ENCODE measurements at regions not wholly inside any gene's neighbourhood (a gene's known extent, or its start where the extent isn't known, plus 50 kb on each side); places are given as distances from the start of the nearest gene placed in this dataset.

DNA sequence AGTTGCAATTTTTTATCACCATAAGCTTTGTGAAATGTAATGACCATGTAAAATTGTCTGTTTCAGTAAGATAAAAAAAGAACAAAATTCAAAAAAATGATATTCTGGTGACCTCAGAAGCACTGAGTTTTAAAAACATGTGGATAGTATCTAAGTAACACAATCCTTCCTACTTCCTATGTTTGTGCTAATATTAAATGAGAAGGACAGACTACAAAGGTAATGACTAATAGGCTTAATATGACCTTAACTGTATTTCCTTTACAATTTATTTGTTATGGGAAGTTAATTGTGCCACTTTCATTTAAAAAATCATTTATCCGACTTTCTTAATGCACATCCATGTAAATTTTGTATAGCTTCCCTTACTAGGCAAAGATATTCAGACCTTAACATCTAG, 1030.4 kb upstream of the ATXN8OS start:
- no peak for DNase-seq (ENCODE audit: low spot score)
- TF ChIP-seq ATF3 (IDR thresholded peaks at IDR 0.05) (no peak), SP1 (IDR thresholded peaks at IDR 0.05) (no peak), RXRA (IDR thresholded peaks at IDR 0.05) (no peak), TAF1 (conservative IDR thresholded peaks at IDR 0.05) (no peak)
- H3K9ac ChIP-seq (ENCODE audit: low read depth in 1 of 2, low read length in 2 of 2) = no peak overlapping the region
- 44% methylated on average over 1 of the region's 1 CpG for WGBS
- no peaks in the 10 kb centered on the region for H3K4me1 ChIP-seq (ENCODE audit: control insufficient read depth in 4 of 4, insufficient read depth in 4 of 4, low read length in 3 of 4)
- no peak overlapping the region for H3K27ac ChIP-seq (ENCODE audit: low read depth in 1 of 2, low read length in 2 of 2)
- H3K36me3 ChIP-seq (ENCODE audit: control insufficient read depth in 4 of 4, insufficient read depth in 3 of 4, low read depth in 1 of 4, low read length in 3 of 4) = no peaks in the 10 kb centered on the region
- no peaks in the 10 kb centered on the region for H3K9me3 ChIP-seq (ENCODE audit: control insufficient read depth in 4 of 4, low read length in 3 of 4)
- no peaks in the 10 kb centered on the region for H3K27me3 ChIP-seq (ENCODE audit: control insufficient read depth in 4 of 4, insufficient read depth in 4 of 4, low read length in 3 of 4)
- H3K4me3 ChIP-seq (ENCODE audit: low read depth in 1 of 3, low read length in 3 of 3) = no peak overlapping the region

- Histone ChIP-seq H3K4me3 (ENCODE audit: low read depth in 1 of 3, low read length in 3 of 3) (no peak overlapping the region), H3K27ac (ENCODE audit: low read depth in 1 of 2, low read length in 2 of 2) (no peak overlapping the region), H3K36me3 (ENCODE audit: control insufficient read depth in 4 of 4, insufficient read depth in 3 of 4, low read depth in 1 of 4, low read length in 3 of 4) (no peaks in the 10 kb centered on the region), H3K27me3 (ENCODE audit: control insufficient read depth in 4 of 4, insufficient read depth in 4 of 4, low read length in 3 of 4) (no peaks in the 10 kb centered on the region), H3K9me3 (ENCODE audit: control insufficient read depth in 4 of 4, low read length in 3 of 4) (no peaks in the 10 kb centered on the region), H3K4me1 (ENCODE audit: control insufficient read depth in 4 of 4, insufficient read depth in 4 of 4, low read length in 3 of 4) (no peaks in the 10 kb centered on the region), H3K9ac (ENCODE audit: low read depth in 1 of 2, low read length in 2 of 2) (no peak overlapping the region)
- TF ChIP-seq ATF3 (IDR thresholded peaks at IDR 0.05) (no peak), GABPA (IDR thresholded peaks at IDR 0.05 in 1 of 2, conservative IDR thresholded peaks at IDR 0.05 in 1 of 2) (no peak), FOXA1 (IDR thresholded peaks at IDR 0.05) (no peak), SP1 (IDR thresholded peaks at IDR 0.05) (no peak), JUND (IDR thresholded peaks at IDR 0.05) (no peak), FOXA2 (IDR thresholded peaks at IDR 0.05) (no peak), YY1 (IDR thresholded peaks at IDR 0.05) (no peak), RAD21 (IDR thresholded peaks at IDR 0.05) (no peak), RXRA (IDR thresholded peaks at IDR 0.05) (no peak), NR2F2 (IDR thresholded peaks at IDR 0.05) (no peak), EGR1 (IDR thresholded peaks at IDR 0.05; ENCODE audit: low read depth in 2 of 2) (no peak), MAX (IDR thresholded peaks at IDR 0.05) (no peak), HNF4G (IDR thresholded peaks at IDR 0.05) (no peak), HNF4A (conservative IDR thresholded peaks at IDR 0.05) (no peak), TAF1 (conservative IDR thresholded peaks at IDR 0.05) (no peak)
- TF ChIP-seq, protein P1, sequence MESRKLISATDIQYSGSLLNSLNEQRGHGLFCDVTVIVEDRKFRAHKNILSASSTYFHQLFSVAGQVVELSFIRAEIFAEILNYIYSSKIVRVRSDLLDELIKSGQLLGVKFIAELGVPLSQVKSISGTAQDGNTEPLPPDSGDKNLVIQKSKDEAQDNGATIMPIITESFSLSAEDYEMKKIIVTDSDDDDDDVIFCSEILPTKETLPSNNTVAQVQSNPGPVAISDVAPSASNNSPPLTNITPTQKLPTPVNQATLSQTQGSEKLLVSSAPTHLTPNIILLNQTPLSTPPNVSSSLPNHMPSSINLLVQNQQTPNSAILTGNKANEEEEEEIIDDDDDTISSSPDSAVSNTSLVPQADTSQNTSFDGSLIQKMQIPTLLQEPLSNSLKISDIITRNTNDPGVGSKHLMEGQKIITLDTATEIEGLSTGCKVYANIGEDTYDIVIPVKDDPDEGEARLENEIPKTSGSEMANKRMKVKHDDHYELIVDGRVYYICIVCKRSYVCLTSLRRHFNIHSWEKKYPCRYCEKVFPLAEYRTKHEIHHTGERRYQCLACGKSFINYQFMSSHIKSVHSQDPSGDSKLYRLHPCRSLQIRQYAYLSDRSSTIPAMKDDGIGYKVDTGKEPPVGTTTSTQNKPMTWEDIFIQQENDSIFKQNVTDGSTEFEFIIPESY (IDR thresholded peaks at IDR 0.05) = no peak
- TF ChIP-seq, protein P2, sequence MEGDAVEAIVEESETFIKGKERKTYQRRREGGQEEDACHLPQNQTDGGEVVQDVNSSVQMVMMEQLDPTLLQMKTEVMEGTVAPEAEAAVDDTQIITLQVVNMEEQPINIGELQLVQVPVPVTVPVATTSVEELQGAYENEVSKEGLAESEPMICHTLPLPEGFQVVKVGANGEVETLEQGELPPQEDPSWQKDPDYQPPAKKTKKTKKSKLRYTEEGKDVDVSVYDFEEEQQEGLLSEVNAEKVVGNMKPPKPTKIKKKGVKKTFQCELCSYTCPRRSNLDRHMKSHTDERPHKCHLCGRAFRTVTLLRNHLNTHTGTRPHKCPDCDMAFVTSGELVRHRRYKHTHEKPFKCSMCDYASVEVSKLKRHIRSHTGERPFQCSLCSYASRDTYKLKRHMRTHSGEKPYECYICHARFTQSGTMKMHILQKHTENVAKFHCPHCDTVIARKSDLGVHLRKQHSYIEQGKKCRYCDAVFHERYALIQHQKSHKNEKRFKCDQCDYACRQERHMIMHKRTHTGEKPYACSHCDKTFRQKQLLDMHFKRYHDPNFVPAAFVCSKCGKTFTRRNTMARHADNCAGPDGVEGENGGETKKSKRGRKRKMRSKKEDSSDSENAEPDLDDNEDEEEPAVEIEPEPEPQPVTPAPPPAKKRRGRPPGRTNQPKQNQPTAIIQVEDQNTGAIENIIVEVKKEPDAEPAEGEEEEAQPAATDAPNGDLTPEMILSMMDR (IDR thresholded peaks at IDR 0.05; ENCODE audit: low read depth, low read length, missing input control) = no peak
- TF ChIP-seq, protein P3, sequence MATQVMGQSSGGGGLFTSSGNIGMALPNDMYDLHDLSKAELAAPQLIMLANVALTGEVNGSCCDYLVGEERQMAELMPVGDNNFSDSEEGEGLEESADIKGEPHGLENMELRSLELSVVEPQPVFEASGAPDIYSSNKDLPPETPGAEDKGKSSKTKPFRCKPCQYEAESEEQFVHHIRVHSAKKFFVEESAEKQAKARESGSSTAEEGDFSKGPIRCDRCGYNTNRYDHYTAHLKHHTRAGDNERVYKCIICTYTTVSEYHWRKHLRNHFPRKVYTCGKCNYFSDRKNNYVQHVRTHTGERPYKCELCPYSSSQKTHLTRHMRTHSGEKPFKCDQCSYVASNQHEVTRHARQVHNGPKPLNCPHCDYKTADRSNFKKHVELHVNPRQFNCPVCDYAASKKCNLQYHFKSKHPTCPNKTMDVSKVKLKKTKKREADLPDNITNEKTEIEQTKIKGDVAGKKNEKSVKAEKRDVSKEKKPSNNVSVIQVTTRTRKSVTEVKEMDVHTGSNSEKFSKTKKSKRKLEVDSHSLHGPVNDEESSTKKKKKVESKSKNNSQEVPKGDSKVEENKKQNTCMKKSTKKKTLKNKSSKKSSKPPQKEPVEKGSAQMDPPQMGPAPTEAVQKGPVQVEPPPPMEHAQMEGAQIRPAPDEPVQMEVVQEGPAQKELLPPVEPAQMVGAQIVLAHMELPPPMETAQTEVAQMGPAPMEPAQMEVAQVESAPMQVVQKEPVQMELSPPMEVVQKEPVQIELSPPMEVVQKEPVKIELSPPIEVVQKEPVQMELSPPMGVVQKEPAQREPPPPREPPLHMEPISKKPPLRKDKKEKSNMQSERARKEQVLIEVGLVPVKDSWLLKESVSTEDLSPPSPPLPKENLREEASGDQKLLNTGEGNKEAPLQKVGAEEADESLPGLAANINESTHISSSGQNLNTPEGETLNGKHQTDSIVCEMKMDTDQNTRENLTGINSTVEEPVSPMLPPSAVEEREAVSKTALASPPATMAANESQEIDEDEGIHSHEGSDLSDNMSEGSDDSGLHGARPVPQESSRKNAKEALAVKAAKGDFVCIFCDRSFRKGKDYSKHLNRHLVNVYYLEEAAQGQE (IDR thresholded peaks at IDR 0.05) = no peak
- WGBS = 52% methylated on average over 1 of the region's 1 CpG
- no peak for DNase-seq (ENCODE audit: low spot score)
Measured at GRCh38 chr13:69069554-69070133, 1038.0 kb upstream of the ATXN8OS start.
